PC-9 (cell line): ENCODE measurements at regions not wholly inside any gene's neighbourhood (a gene's known extent, or its start where the extent isn't known, plus 50 kb on each side); places are given as distances from the start of the nearest gene placed in this dataset.

Experiments
- BruUV-seq: library from RNA; stranded (reverse); fragments of 400-500 nt; replicated peaks from 2 replicates; lab custom pipeline; 2021; lab: Mats Ljungman, UMichigan
- CTCF ChIA-PET: fragments of 300-600 bp; sonication (Branson Sonifier 250); formaldehyde crosslinking; loops from one replicate; lab custom pipeline; 2022; ENCODE audit warnings: antibody characterized with exemption; lab: Charles Lee
- POLR2A ChIA-PET: fragments of 300-600 bp; sonication (Branson Sonifier 250); formaldehyde crosslinking; loops from one replicate; lab custom pipeline; 2022; ENCODE audit warnings: antibody characterized with exemption; ENCODE audit not compliant: unreplicated experiment; lab: Charles Lee
- DNase-seq, 2 experiments: peaks; one replicate each; pipeline versions ENCODE4 v3.0.0 to v3.0.0-alpha.2; 2015 to 2022; ENCODE audit warnings: mixed read lengths in 1 of 2
- H2AFZ ChIP-seq: fragments of 200-600 bp; sonication (generic); 2 replicates; pipeline ENCODE4 v1.8.1; 2017; ENCODE audit warnings: antibody characterized with exemption
- H3F3A ChIP-seq: fragments of 200-600 bp; sonication (generic); 2 replicates; pipeline ENCODE4 v1.8.1; 2017; ENCODE audit warnings: antibody characterized with exemption, mild to moderate bottlenecking, low read depth; ENCODE audit not compliant: insufficient read depth
- H3K27ac ChIP-seq: fragments of 200-600 bp; sonication (generic); 2 replicates; pipeline ENCODE4 v1.6.1; 2016; ENCODE audit warnings: mixed run types
- H3K27me3 ChIP-seq: fragments of 200-600 bp; sonication (generic); 2 replicates; pipeline ENCODE4 v1.6.1; 2016; ENCODE audit warnings: low read depth, mixed run types; ENCODE audit not compliant: insufficient read depth
- H3K36me3 ChIP-seq: fragments of 200-600 bp; sonication (generic); 2 replicates; pipeline ENCODE4 v1.6.1; 2016; ENCODE audit warnings: low read depth, mixed run types
- H3K4me1 ChIP-seq: fragments of 200-600 bp; sonication (generic); replicated peaks from 2 replicates; pipeline ENCODE4 v1.6.1; 2016; ENCODE audit warnings: mixed run types; ENCODE audit not compliant: insufficient read depth
- H3K4me2 ChIP-seq: fragments of 200-600 bp; sonication (generic); 2 replicates; pipeline ENCODE4 v1.6.1; 2017; ENCODE audit warnings: mixed run types
- H3K4me3 ChIP-seq: fragments of 200-600 bp; sonication (generic); 2 replicates; pipeline ENCODE4 v1.6.1; 2016; ENCODE audit warnings: mixed run types
- H3K79me2 ChIP-seq: fragments of 200-600 bp; sonication (generic); 2 replicates; pipeline ENCODE4 v1.6.1; 2017; ENCODE audit warnings: low read depth, mixed run types
- H3K9me2 ChIP-seq: fragments of 200-600 bp; sonication (generic); 2 replicates; pipeline ENCODE4 v1.8.1; 2017; ENCODE audit warnings: mild to moderate bottlenecking; ENCODE audit not compliant: insufficient read depth
- H3K9me3 ChIP-seq: fragments of 200-600 bp; sonication (generic); 2 replicates; pipeline ENCODE4 v1.8.1; 2016; ENCODE audit warnings: low read depth; ENCODE audit not compliant: insufficient read depth
- H4K20me1 ChIP-seq: fragments of 200-600 bp; sonication (generic); 2 replicates; pipeline ENCODE4 v1.8.1; 2017; ENCODE audit not compliant: insufficient read depth
- EZH2 ChIP-seq: fragments of 200-600 bp; sonication (generic); IDR thresholded peaks from 2 replicates; pipeline ENCODE4 v1.8.0; 2017; ENCODE audit warnings: antibody characterized with exemption, low read depth
- intact Hi-C: fragments of 100-400 bp; cut with micrococcal nuclease; formaldehyde crosslinking; loops from one replicate; pipeline ENCODE4 v1.10.0; 2022; ENCODE audit not compliant: unreplicated experiment
- TF ChIP-seq, protein P1 (sequence below): fragments of 200-600 bp; sonication (generic); conservative IDR thresholded peaks from 2 replicates; pipeline ENCODE4 v1.6.1; 2017; ENCODE audit warnings: mixed run types, antibody characterized with exemption, mild to moderate bottlenecking, moderate library complexity

DNA sequence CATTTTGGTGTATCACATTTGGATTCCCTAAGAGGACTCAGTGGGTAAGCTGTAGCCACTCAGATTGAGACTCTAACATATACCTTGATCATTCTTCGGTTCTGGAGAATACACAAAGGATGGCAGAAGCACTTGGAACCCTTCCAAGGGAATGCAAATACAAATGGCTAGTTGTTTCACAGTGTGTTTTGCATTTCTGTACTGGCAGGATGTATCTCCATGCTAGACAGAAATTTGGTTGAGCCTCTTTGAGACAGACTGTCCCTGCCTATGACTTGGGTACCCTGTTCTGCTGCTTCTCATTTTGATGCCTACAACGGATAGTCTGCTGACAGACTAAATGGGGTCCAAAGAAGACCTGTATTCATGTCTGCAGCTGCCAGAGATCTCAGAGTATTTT is 273.5 kb downstream of the TMEM38B start:
- no peaks in the 10 kb centered on the region for H3K9me2 ChIP-seq
- CTCF ChIA-PET = no interaction called here
- no peaks in the 10 kb centered on the region for H3K4me1 ChIP-seq
- no peaks in the 10 kb centered on the region for H3K79me2 ChIP-seq
- H2AFZ ChIP-seq = no peak overlapping the region
- H3K27me3 ChIP-seq = no peaks in the 10 kb centered on the region
- no peaks in the 10 kb centered on the region for H3K9me3 ChIP-seq
- H3K27ac ChIP-seq = no peak overlapping the region
- no peaks in the 10 kb centered on the region for H4K20me1 ChIP-seq
- POLR2A ChIA-PET = no interaction called here
- intact Hi-C loops = no loop called here
- TF ChIP-seq, protein P1, sequence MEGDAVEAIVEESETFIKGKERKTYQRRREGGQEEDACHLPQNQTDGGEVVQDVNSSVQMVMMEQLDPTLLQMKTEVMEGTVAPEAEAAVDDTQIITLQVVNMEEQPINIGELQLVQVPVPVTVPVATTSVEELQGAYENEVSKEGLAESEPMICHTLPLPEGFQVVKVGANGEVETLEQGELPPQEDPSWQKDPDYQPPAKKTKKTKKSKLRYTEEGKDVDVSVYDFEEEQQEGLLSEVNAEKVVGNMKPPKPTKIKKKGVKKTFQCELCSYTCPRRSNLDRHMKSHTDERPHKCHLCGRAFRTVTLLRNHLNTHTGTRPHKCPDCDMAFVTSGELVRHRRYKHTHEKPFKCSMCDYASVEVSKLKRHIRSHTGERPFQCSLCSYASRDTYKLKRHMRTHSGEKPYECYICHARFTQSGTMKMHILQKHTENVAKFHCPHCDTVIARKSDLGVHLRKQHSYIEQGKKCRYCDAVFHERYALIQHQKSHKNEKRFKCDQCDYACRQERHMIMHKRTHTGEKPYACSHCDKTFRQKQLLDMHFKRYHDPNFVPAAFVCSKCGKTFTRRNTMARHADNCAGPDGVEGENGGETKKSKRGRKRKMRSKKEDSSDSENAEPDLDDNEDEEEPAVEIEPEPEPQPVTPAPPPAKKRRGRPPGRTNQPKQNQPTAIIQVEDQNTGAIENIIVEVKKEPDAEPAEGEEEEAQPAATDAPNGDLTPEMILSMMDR = no peak
- no peak for TF ChIP-seq EZH2
- DNase-seq = no peak
- H3F3A ChIP-seq = no peaks in the 10 kb centered on the region
- BruUV-seq = no TSS peak
- H3K4me2 ChIP-seq = no peak overlapping the region
- H3K36me3 ChIP-seq = no peaks in the 10 kb centered on the region
- no peak overlapping the region for H3K4me3 ChIP-seq

DNA sequence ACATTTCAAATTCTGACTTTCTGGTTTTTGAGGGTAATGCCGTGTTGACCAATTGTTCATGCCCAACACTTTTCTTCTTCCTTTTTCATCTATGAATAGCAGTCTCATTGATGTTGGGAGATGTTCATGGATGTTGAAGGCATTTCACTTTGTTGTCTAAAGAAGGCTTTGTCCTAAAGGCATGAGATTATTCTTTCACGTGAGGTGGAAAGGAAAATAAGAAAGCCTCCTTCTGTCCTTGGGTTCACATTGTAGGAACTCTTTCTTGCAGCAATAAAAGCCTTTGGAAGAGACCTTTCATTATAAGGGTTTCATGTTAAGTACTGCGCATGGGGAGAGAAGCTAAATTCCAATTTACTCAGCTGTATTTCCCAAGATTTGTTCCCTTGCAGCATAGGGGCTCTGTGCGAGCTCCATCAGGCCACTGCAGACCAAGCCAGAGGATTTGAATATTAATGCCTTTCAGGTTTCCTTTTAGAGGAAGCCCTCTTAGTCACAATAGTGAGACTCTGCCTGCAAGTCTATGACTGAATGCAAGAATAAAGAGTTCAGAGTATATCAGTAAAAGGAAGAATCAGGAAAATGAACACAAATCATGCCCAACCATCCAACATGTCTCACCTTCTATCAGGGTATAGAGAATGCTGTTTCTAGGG is 274.6 kb downstream of the TMEM38B start:
- TF ChIP-seq, protein P1 = no peak
- TF ChIP-seq EZH2 = no peak

DNA sequence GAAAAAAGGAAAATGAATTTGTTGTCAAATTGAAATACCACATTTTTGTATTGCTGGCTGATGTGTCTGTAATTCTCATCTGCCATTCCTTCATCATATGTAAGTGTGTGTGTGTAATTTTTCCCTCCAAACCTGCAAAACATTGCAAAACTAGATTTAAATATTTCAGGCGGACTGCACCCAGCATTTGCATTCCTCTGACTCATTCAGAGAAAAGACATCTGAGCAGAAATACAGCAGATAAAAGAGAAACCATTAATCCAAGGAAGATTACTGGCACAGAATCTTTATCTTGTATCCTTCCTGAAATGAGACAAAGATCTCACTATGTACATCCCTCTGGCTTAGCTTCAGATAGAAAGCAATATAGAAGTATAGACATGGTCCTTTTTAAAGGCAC is 275.3 kb downstream of the TMEM38B start:
- Histone ChIP-seq H4K20me1 (no peaks in the 10 kb centered on the region), H3K79me2 (no peaks in the 10 kb centered on the region), H3K4me2 (no peak overlapping the region), H3K27me3 (no peaks in the 10 kb centered on the region), H3K4me1 (no peaks in the 10 kb centered on the region), H2AFZ (no peak overlapping the region), H3K4me3 (no peak overlapping the region), H3K36me3 (no peaks in the 10 kb centered on the region), H3K9me3 (no peaks in the 10 kb centered on the region), H3F3A (no peaks in the 10 kb centered on the region), H3K27ac (no peak overlapping the region), H3K9me2 (no peaks in the 10 kb centered on the region)
- TF ChIP-seq EZH2 = no peak
- no TSS peak for BruUV-seq
- intact Hi-C loops = no loop called here
- no peak for DNase-seq
- POLR2A ChIA-PET = no interaction called here
- CTCF ChIA-PET = no interaction called here

More for the DNA sequence above, 274.6 kb downstream of the TMEM38B start:
- BruUV-seq = no TSS peak
- Histone ChIP-seq H3K27me3 (no peaks in the 10 kb centered on the region), H3K4me3 (no peak overlapping the region), H3K36me3 (no peaks in the 10 kb centered on the region), H3K4me2 (no peak overlapping the region), H3K79me2 (no peaks in the 10 kb centered on the region), H3K4me1 (no peaks in the 10 kb centered on the region), H3K27ac (no peak overlapping the region), H2AFZ (no peak overlapping the region), H3K9me3 (no peaks in the 10 kb centered on the region), H3K9me2 (no peaks in the 10 kb centered on the region), H3F3A (no peaks in the 10 kb centered on the region), H4K20me1 (no peaks in the 10 kb centered on the region)
- intact Hi-C loops = no loop called here
- POLR2A ChIA-PET = interaction anchor here (0.6 kb wide), 1 partner anchor 14 kb away, joined by 5 read pairs; no protein-coding TSS in a partner anchor
- no peak for DNase-seq
- CTCF ChIA-PET = no interaction called here

DNA sequence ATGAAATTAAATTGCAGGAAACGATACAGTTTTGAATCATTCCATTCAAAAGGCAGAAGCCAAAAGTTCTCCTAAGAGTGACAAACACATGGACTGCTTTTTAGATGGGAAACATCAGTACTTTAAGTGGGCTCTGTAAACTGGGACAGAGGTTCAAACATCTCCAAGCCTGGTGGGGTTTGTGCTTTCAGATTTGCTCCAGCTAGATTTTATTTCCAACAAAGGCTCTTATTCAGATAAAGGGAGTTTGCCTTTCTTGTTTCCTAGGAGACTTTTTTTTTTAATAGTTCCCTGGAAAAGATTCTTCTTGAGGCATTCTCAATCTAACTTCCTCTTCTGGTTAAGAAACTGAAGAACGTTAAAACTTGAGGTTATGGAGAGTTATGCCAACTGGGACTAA is 277.6 kb downstream of the TMEM38B start:
- CTCF ChIA-PET = no interaction called here
- intact Hi-C loops = no loop called here
- Histone ChIP-seq H3F3A (no peaks in the 10 kb centered on the region), H3K9me2 (no peaks in the 10 kb centered on the region), H3K4me3 (no peak overlapping the region), H3K9me3 (no peaks in the 10 kb centered on the region), H2AFZ (no peak overlapping the region), H3K27ac (no peak overlapping the region), H3K4me2 (no peak overlapping the region), H3K79me2 (no peaks in the 10 kb centered on the region), H3K4me1 (no peaks in the 10 kb centered on the region), H3K36me3 (no peaks in the 10 kb centered on the region), H4K20me1 (no peaks in the 10 kb centered on the region), H3K27me3 (no peaks in the 10 kb centered on the region)
- POLR2A ChIA-PET = no interaction called here
- TF ChIP-seq, protein P1 = no peak
- TF ChIP-seq EZH2 = no peak
- no TSS peak for BruUV-seq
- no peak for DNase-seq
